AG04449 (cell line): ENCODE measurements at regions not wholly inside any gene's neighbourhood (a gene's known extent, or its start where the extent isn't known, plus 50 kb on each side); places are given as distances from the start of the nearest gene placed in this dataset.
A peak's percentile ranks its signal among the peaks of the same experiment; 100 is the strongest.

ENCODE experiments used
- CTCF ChIA-PET: fragments of 350-600 bp; formaldehyde crosslinking; extraction: SDS; loops from one replicate; lab custom pipeline; 2021; ENCODE audit warnings: antibody characterized with exemption; lab: Yijun Ruan, JAX
- POLR2A ChIA-PET: fragments of 400-600, 350-600 bp; formaldehyde crosslinking; extraction: SDS; loops from one replicate; lab custom pipeline; 2020; ENCODE audit warnings: antibody characterized with exemption, inconsistent platforms; lab: Yijun Ruan, JAX
- DNase-seq: peaks from one replicate; pipeline ENCODE4 v3.0.0-alpha.2; 2010; ENCODE audit warnings: low read depth, low spot score
- H3K4me3 ChIP-seq: 2 replicates; pipeline ENCODE4 v1.5.1; 2011; ENCODE audit warnings: low read depth, mild to moderate bottlenecking, control low read depth, low read length
- CTCF ChIP-seq: IDR thresholded peaks from one replicate; pipeline ENCODE4 v1.5.1; 2011; ENCODE audit warnings: mild to moderate bottlenecking, moderate library complexity, low read length, control low read depth, inconsistent platforms; ENCODE audit not compliant: insufficient read depth; ENCODE audit errors: missing control alignments

DNA sequence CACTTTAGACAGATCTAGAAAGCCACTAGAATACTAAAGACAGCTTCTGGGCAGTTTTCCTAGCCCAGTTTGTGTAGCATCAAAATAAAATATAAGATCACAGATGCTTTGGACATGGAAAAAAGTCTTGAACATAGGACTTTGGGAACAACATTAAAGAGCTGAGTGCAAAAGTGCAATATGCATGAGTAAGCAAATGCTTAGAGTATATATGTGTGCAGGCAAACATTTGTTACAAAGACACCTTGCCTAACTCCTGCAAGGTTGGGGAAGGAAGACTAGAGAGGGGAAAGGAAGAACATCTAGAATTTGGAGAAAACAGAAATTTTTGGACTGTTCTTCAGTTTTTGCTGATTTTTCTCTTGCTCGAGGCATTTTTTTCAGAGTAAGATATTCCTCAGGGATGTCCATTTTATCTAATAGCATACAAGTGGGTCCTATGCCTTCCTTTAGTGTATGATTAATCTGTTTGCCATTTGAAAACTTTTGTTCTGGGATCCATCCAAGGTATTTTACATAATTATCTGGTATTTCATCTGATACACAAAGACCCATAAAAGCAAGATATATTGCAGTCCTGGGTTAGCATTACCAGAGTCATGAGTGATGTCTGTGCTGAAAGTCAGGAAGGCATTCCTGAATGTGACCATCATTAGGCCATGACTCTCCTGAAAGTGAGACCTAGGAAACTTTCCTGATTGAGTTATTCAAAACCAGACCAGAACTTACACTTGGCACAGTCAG lies 142.0 kb upstream of the RGMB start:
- no peak overlapping the region for H3K4me3 ChIP-seq
- ChIA-PET CTCF (interaction anchor here (0.7 to 1.5 kb wide), 3 partner anchors 9 to 137 kb away, joined by 3 to 5 read pairs (median 3); no protein-coding TSS in a partner anchor), POLR2A (interaction anchor here (0.6 to 2.0 kb wide), 2 partner anchors 137 to 145 kb away, joined by 5 to 8 read pairs; no protein-coding TSS in a partner anchor)
- no peak for TF ChIP-seq CTCF
- DNase-seq: peak; percentile 84

DNA sequence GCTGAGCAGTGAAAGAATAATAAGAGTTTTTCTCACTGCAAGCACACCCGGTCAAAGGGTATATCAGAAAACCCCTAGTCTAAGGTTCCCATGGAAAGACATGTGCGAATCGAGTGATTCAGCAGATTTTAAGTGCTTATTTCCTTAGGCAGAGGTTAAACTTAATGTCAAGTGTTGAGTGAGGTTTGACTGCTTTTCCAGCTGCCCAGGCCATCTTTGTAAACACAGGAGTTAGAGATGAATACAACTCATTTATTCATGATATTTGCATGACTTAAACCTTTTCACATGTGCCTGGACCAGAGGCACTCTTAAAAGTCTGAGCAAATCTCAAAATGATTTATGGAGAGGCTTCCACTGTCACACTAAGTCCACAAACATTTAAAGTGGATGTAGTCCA lies 137.8 kb upstream of the RGMB start:
- no peak overlapping the region for H3K4me3 ChIP-seq
- TF ChIP-seq CTCF: no peak
- no peak for DNase-seq
- CTCF ChIA-PET: interaction anchor here (1.2 to 1.6 kb wide), 2 partner anchors 20 to 134 kb away, joined by 4 read pairs; no protein-coding TSS in a partner anchor
- POLR2A ChIA-PET: interaction anchor here (0.6 kb wide), 1 partner anchor 160 kb away, joined by 3 read pairs; no protein-coding TSS in a partner anchor

- CTCF ChIA-PET: no interaction called here
- POLR2A ChIA-PET: no interaction called here
- DNase-seq: no peak
- no peak for TF ChIP-seq CTCF
- H3K4me3 ChIP-seq: no peak overlapping the region
These were observed 136.3 kb upstream of the RGMB start for GRCh38 chr5:98637116-98637515.

- no peak for TF ChIP-seq CTCF
- POLR2A ChIA-PET: no interaction called here
- no peak overlapping the region for H3K4me3 ChIP-seq
- CTCF ChIA-PET: no interaction called here
- no peak for DNase-seq
These were observed 135.9 kb upstream of the RGMB start for GRCh38 chr5:98637557-98637956.

GRCh38 chr5:98638111-98638510 lies 135.4 kb upstream of the RGMB start:
- DNase-seq: no peak
- no peak overlapping the region for H3K4me3 ChIP-seq
- no peak for TF ChIP-seq CTCF
- POLR2A ChIA-PET: interaction anchor here (1.1 kb wide), 1 partner anchor 182 kb away, joined by 3 read pairs; no protein-coding TSS in a partner anchor
- CTCF ChIA-PET: interaction anchor here (1.8 kb wide), 1 partner anchor 11 kb away, joined by 4 read pairs; no protein-coding TSS in a partner anchor

GRCh38 chr5:98638701-98639100 lies 134.8 kb upstream of the RGMB start:
- POLR2A ChIA-PET: interaction anchor here (1.1 kb wide), 1 partner anchor 183 kb away, joined by 3 read pairs; no protein-coding TSS in a partner anchor
- TF ChIP-seq CTCF: no peak
- no peak overlapping the region for H3K4me3 ChIP-seq
- peak; percentile 86 for DNase-seq
- CTCF ChIA-PET: interaction anchor here (1.4 to 1.8 kb wide), 2 partner anchors 10 to 130 kb away, joined by 4 to 6 read pairs; no protein-coding TSS in a partner anchor
